Fibroblast of the aortic adventitia (primary cell): ENCODE measurements at regions not wholly inside any gene's neighbourhood (a gene's known extent, or its start where the extent isn't known, plus 50 kb on each side); places are given as distances from the start of the nearest gene placed in this dataset.
"Not testable (repeated sequence)": the region's sequence is repeated elsewhere in the genome, so short reads cannot be mapped to it uniquely, and the experiment has no call there.

Experiments
- DNase-seq: peaks from one replicate; pipeline ENCODE4 v3.0.0-alpha.2; 2010; ENCODE audit warnings: low read depth
- H3K4me3 ChIP-seq: 2 replicates; pipeline ENCODE4 v1.5.1; 2011; ENCODE audit warnings: low read depth, mild to moderate bottlenecking, control low read depth, low read length, moderate library complexity
- TF ChIP-seq, protein P1 (sequence below): IDR thresholded peaks from 2 replicates; pipeline ENCODE4 v1.5.1; 2011; ENCODE audit warnings: mild to moderate bottlenecking, low read length, control low read depth, inconsistent platforms; ENCODE audit not compliant: insufficient read depth

DNA sequence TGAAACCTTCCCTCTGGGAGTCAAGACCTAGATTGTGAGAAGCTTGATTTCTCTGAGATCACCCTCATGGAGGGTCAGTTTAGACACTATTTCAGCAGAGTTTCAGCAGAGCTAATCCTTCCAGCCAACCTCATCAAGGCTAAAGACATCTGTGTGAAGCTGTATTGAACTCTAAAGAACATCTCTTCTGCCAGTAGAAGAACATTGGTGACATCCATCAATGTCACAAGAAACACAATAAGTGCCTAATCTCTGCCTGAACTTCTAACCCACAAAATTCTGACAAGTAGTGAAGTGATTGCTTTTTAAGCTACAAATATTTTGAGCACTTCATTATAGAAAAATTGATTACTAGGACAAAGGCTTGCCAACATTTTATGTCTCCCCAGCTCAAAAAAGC, 475.8 kb upstream of the PCDH20 start:
- H3K4me3 ChIP-seq = no peak overlapping the region
- TF ChIP-seq, protein P1, sequence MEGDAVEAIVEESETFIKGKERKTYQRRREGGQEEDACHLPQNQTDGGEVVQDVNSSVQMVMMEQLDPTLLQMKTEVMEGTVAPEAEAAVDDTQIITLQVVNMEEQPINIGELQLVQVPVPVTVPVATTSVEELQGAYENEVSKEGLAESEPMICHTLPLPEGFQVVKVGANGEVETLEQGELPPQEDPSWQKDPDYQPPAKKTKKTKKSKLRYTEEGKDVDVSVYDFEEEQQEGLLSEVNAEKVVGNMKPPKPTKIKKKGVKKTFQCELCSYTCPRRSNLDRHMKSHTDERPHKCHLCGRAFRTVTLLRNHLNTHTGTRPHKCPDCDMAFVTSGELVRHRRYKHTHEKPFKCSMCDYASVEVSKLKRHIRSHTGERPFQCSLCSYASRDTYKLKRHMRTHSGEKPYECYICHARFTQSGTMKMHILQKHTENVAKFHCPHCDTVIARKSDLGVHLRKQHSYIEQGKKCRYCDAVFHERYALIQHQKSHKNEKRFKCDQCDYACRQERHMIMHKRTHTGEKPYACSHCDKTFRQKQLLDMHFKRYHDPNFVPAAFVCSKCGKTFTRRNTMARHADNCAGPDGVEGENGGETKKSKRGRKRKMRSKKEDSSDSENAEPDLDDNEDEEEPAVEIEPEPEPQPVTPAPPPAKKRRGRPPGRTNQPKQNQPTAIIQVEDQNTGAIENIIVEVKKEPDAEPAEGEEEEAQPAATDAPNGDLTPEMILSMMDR = no peak
- DNase-seq = no peak

DNA sequence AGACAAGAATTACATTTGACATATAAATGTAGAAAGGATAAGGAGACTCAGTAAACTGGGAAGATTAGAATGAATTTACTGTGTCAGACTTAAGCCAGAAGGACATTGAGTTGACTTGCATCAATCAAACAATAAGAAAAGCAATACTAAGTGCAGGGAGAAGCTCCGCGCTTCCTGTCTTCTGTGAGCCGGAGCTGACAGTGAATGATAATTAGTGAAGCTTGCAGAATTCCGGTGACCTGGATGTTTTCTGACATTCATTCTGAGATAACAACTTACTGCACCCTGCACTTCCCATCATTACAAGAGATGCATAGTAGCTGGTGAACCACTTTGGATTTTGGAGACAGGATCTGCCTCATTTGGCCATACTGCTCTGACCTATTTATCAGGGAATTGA, 469.2 kb upstream of the PCDH20 start:
- no peak for DNase-seq
- TF ChIP-seq, protein P1 = no peak
- no peak overlapping the region for H3K4me3 ChIP-seq

DNA sequence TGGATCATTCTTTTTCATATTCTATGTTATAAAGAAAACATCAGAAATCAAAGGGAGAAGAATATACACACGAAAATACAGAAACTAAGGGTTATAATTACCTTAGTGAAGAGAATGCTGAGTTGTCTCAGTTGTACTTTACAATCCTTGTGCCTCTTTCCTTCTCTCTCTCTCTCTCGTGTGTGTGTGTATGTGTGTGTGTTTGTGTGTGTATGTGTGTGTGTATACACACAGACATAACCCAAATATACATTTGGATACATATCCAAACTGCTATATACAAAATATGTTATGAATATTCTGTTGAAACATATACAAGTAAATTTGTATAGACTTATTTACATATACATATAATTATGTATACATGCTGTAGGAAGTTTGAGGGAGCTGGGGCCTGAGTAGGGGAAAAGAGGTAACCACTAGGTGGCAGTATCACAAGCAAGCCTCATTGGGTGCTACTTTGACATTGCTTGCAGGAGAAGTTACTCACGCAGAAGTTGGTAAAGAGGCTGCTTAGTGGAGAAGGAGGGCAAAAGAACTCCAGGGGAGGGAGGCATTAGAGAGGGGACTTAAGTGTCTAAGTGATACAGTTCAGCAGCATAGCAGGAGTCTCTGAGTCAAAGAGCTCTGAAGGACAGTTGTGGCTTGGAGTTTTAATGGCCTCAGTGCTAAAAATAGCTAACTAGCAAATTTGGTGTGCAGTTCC, 465.1 kb upstream of the PCDH20 start:
- H3K4me3 ChIP-seq = no peak overlapping the region
- DNase-seq = no peak
- TF ChIP-seq, protein P1 = peak; percentile 6

DNA sequence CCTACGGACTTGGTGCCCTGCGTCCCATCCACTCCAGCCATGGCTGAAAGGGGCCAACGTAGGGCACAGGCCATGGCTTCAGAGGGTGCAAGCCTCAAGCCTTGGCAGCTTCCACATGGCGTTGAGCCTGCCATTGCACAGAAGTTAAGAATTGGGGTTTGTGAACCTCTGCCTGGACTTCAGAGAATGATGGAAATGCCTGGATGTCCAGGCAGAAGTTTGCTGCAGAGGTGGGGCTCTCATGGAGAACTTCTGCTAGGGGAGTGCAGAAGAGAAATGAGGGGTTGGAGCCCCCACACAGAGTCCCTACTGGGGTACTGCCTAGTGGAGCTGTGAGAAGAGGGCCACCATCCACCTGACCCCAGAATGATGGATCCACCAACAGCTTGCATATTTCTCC, 462.9 kb upstream of the PCDH20 start:
- not testable (repeated sequence) for DNase-seq, H3K4me3 ChIP-seq

DNA sequence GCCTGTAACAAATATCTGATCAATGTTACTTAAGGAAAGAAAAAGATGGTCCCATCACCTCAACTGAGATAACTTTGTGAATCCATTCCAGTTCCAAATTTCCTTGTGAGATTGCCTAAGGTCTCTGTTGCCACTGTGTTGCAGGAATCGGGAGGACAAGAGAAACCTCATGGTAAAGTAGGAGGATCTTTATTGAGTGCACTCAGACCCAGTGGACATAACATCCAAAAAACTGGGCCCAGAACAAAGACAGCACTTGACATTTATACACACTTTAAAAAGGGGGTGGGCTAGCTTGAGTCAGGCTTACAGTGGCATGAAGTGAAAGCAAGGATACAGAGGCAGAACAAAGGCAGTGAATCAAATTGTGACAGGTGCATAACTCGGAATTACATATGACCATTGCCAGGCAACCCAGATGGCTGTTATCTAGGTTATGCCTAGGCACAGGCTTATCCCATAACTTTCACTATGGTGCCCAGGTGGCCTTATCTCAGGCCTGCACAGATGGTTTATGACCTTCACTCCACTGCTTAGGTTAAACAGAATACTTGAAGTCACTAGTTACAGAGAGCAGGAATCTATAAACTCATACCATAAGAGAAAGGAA, 459.4 kb upstream of the PCDH20 start:
- TF ChIP-seq, protein P1 = no peak
- no peak overlapping the region for H3K4me3 ChIP-seq
- DNase-seq = no peak

DNA sequence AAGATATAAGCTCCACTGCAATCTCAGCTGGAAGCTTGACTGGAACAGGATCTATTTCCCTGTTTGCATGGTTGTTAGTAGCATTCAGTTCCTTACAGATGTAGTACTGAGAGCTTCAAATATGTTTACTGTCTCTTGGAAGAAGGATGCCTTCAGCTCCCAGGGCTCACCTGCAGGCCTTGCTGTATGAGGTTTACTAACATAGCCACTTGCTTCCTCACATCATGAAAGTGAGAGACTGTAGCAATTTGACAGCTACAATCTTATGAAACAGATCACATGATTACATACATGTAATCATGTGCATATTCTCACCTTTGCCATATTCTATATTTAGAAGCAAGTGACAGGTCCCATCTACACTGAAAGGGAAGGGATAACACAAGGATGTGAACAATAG, 458.1 kb upstream of the PCDH20 start:
- TF ChIP-seq, protein P1 = no peak
- no peak for DNase-seq
- H3K4me3 ChIP-seq = no peak overlapping the region

DNA sequence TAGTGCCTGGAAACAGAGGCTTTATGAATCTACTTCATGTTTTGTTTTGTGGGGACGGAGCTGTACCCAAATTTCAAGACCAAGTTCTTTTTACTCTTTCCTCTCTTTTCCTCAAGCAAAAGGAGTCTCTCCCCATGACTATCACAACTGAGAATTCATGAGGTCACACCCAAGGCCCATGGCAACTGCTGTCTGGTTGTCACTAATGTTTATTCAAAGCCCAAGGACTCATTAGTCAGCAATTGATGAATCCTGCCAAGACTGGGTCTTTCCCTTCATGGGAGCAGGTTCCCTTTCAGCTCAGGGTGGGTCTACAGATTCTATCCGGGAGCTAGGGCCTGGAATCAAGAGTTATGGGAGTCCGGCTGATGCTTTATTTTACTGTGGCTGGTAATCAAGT, 441.5 kb upstream of the PCDH20 start:
- no peak overlapping the region for H3K4me3 ChIP-seq
- DNase-seq = no peak
- TF ChIP-seq, protein P1 = no peak
